ENCODE measurements at regions not wholly inside any gene's neighbourhood (a gene's known extent, or its start where the extent isn't known, plus 50 kb on each side); places are given as distances from the start of the nearest gene placed in this dataset.

GRCh38 chr19:29411113-29411581, 114.6 kb upstream of the VSTM2B start:
- TF ChIP-seq, protein P1, sequence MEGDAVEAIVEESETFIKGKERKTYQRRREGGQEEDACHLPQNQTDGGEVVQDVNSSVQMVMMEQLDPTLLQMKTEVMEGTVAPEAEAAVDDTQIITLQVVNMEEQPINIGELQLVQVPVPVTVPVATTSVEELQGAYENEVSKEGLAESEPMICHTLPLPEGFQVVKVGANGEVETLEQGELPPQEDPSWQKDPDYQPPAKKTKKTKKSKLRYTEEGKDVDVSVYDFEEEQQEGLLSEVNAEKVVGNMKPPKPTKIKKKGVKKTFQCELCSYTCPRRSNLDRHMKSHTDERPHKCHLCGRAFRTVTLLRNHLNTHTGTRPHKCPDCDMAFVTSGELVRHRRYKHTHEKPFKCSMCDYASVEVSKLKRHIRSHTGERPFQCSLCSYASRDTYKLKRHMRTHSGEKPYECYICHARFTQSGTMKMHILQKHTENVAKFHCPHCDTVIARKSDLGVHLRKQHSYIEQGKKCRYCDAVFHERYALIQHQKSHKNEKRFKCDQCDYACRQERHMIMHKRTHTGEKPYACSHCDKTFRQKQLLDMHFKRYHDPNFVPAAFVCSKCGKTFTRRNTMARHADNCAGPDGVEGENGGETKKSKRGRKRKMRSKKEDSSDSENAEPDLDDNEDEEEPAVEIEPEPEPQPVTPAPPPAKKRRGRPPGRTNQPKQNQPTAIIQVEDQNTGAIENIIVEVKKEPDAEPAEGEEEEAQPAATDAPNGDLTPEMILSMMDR (IDR thresholded peaks at IDR 0.05), result no peak
- TF ChIP-seq POLR2A (IDR thresholded peaks at IDR 0.05), result no peak
